ENCODE measurements at regions not wholly inside any gene's neighbourhood (a gene's known extent, or its start where the extent isn't known, plus 50 kb on each side); places are given as distances from the start of the nearest gene placed in this dataset.

DNA sequence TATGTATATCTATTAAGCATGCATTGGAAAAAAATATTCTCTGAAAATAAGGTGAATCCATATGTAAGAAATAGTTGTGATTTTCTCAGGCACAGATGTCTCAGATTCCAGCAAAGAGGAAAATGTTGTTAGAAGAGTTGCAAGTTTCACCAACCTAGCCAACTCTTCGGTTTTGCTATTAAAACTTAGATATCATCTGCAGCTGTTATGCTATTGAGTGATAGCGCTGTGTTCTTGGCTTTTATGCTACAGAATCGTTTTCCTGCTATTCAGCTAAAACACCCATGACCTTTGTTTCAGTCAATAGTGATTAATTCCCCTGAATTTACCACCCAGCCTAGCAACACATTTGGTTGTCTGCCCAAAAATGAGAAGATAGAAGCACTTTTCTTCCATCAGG lies 795.6 kb upstream of the ANO3 start:
- TF ChIP-seq YY1 (IDR thresholded peaks at IDR 0.05; ENCODE audit: low read depth) (no peak), EZH2phosphoT487 (IDR thresholded peaks at IDR 0.05; ENCODE audit: borderline replicate concordance, low read depth) (no peak), SMC3 (IDR thresholded peaks at IDR 0.05; ENCODE audit: low read depth, low read length) (no peak), TAF1 (IDR thresholded peaks at IDR 0.05; ENCODE audit: borderline replicate concordance, low read depth, low read length) (no peak), GABPA (IDR thresholded peaks at IDR 0.05; ENCODE audit: low read depth) (no peak)
- TF ChIP-seq, protein P1, sequence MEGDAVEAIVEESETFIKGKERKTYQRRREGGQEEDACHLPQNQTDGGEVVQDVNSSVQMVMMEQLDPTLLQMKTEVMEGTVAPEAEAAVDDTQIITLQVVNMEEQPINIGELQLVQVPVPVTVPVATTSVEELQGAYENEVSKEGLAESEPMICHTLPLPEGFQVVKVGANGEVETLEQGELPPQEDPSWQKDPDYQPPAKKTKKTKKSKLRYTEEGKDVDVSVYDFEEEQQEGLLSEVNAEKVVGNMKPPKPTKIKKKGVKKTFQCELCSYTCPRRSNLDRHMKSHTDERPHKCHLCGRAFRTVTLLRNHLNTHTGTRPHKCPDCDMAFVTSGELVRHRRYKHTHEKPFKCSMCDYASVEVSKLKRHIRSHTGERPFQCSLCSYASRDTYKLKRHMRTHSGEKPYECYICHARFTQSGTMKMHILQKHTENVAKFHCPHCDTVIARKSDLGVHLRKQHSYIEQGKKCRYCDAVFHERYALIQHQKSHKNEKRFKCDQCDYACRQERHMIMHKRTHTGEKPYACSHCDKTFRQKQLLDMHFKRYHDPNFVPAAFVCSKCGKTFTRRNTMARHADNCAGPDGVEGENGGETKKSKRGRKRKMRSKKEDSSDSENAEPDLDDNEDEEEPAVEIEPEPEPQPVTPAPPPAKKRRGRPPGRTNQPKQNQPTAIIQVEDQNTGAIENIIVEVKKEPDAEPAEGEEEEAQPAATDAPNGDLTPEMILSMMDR (IDR thresholded peaks at IDR 0.05): no peak

Data from SK-N-SH (cell line).